DMS114 treated with DMSO at 0.1 percent for 48 hours (cell line): ENCODE measurements at regions not wholly inside any gene's neighbourhood (a gene's known extent, or its start where the extent isn't known, plus 50 kb on each side); places are given as distances from the start of the nearest gene placed in this dataset.

ENCODE experiments used
- DNase-seq: peaks from one replicate; lab custom pipeline; 2025; ENCODE audit not compliant: unreplicated experiment; lab: John Stamatoyannopoulos, UW

- DNase-seq: no peak
Measured at GRCh38 chr10:43885842-43886241, 237.2 kb upstream of the ZNF32 start.

- no peak for DNase-seq
Measured at GRCh38 chr10:43885252-43885651, 236.6 kb upstream of the ZNF32 start.

DNA sequence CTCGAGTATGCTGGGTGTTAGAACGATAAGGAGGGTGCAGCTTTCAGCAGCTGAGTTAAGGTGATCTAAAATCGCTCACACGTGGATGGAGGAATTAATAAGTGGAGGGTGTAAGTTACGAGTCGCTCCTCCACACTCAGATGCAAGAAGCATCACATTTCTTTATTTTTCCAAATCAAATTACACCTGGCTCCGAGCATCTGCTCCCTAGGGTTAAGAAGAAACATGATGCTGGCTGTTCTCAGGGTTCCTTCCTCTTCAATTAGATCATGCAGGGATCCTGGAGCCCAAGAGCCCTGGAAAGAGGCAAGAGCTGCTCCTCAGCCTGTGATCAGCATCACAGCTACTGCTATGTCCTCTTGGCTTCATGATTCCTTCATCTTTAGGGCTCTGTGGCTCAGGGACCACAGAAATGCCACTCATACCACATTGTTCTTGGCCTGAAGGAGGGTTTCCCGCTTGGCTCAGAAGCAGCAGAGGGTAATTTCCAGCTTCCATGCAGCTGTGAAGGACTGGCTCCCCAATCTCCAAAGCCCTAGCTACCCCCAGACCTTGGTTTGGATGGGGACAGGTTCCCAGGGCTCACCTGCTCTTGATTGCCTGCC is 235.9 kb upstream of the ZNF32 start:
- no peak for DNase-seq

DNA sequence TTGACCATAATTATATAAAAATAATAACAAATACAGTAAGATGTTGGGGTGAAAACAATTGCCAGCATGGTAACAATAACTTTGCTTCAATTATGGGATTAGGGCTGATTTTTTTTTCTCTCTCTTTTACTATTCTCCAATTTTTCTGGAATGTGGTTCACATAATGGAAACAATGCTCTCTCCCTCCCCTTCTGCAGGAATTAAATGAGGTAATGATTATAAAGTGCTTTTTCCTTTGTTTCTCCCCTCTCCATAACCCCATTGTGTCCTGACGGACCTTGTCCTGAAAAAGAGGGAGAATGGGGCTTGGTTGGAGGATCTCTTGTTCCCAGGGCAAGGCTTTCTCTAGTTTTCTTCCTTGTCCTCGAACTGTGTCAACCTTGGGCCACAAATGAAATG is 234.0 kb upstream of the ZNF32 start:
- no peak for DNase-seq

GRCh38 chr10:43881657-43882056 is 233.0 kb upstream of the ZNF32 start:
- no peak for DNase-seq

DNA sequence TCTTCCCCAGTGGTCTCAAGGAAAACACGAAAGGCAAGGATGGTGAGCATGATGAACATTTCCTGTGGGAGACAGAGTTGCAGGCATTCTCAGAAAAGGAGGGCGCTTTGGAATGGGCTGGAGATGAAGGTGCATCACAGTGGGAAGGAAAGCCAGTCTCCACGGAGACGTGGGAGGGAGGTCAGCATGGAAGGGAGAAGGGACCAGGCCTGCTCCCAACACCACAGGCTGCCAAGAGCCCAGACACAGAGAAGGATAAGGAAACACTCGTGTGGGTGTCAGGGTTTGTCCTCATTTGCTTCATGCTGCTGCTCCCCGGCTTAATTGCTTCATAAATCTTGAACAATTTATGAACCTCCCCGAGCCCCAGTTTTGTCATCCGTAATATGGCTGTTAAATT is 231.5 kb upstream of the ZNF32 start:
- DNase-seq: no peak

GRCh38 chr10:43879742-43880141 is 231.1 kb upstream of the ZNF32 start:
- DNase-seq: no peak

GRCh38 chr10:43879162-43879561 is 230.5 kb upstream of the ZNF32 start:
- no peak for DNase-seq

DNA sequence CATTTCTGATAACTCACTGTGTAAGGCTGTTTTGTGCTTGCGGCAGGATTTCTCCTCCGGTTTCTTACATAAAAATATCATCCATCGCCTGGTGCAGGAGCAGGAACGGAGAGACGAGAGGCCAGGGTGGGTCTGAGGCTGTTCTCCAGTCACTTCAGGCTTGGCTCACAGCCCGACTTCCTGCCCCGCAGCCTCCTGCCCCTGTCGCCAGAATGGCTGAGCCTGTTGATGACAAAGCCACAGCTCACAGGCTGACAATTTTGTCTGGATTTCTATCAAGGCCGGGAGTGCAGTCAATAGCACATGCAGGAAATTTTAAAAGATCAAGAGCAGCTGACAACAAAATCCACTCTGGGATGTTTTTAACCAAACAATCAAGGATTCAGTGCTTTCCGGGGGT is 229.7 kb upstream of the ZNF32 start:
- no peak for DNase-seq

DNA sequence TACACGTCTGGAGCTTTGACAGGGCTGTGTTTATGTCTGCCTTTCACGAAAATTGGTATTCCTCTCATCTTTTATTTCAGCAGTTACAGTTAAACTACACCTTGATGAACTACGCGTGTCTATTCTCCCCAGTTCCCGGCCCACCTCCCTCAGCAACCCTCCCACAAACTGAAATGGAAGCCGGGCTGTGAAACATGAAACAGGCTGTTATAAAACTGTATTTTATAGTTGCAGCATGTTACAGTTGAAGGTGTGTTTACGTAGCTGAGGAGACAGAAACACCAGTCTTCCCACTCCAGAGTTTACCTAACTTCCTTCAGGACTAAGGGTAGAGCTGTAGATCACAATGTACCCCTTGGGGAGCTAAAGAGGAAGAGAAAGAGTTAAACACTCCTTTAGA is 228.3 kb upstream of the ZNF32 start:
- no peak for DNase-seq

GRCh38 chr10:43874984-43875383 is 226.3 kb upstream of the ZNF32 start:
- DNase-seq: no peak

DNA sequence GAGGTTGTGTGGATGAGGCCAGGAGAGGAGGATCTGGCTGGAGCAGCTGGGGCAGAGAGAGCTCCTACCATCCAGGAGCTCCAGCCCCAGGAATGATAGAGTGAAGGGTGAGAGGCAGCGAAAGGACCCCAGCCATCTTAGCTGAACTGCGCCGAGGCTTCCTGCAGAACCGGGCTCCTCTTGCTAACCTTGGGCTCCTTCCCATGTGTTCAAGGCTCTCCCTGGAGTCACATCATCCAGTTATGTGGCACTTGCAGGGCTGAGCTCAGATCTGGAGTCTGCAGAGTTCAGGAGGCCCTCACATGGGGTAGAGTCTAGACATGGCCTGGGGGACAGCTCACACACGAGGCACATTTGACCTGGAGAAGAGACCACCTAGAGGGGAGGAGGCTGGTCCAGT is 225.0 kb upstream of the ZNF32 start:
- no peak for DNase-seq

- DNase-seq: no peak
Measured at GRCh38 chr10:43872644-43873043, 224.0 kb upstream of the ZNF32 start.

DNA sequence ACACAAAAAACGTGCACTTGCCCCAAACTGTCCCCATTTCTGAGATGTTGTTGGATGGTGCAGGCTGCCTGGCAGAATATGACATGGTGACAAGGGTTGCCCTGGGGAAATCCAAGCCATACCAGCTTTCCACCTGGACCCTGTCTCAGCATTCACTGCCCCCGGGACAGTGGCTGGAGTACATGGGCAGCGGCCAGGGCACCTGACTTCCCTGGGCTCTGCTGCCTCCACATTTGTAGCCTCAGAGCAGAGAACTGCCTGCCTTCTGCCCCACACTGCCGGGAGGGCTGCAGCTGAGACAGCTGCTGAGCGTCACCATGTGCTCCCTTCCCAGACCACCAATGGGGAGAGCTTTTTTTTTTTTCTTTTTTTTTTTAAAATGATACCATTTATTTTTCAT is 222.9 kb upstream of the ZNF32 start:
- no peak for DNase-seq

DNA sequence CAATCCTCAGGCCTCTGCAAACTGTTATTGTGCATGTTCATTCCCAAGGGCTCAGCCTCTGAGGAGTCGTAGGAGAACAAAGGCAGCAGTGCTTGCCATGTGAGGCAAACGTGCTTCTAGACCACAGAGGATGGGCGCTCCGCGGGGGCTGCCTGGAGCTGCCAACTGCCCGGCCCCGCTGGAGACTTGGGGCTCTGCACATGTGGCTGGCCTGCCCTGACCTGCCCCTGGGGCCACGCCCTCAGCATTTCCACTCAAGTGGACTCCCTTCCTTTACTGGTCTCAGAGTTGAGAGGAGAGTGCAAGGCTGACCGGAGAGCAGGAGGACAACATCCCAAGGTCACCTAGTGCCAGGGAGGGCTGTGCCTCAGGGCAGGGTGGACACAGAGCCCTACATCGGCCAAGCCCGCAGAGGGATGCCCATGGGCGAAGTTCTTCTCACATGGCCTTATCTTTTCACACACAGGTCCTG is 222.3 kb upstream of the ZNF32 start:
- no peak for DNase-seq

DNA sequence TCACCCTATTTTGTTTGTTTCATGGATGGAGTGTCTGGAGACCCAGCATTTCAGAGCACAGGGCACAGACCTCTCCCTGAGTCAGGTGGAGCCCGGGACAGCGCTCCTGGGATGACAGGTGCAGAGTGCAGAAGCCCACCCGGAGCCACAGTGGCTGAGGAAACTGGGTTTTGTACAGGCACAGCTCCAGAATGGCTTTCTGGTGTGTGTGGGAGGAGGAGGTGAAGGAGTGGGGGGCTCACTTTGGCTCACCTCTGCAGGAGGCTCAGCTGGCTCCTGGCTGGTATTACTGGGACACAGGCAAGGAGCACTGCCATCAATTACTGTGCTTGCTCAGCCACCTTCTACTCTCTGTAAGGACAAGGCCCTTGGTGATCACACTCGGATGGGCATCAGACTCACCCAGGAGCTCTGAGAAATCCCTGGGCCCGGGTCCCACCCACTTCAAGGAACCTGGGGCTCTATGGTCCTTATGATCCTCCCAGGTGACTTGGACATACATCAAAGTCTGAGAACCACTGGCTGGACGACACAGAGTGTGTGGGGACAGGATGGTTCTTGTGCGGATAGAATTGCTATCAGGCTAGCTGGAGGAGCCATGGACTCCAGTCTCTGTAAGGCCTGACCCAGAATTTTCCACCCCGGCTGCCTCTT is 221.1 kb upstream of the ZNF32 start:
- DNase-seq: no peak

GRCh38 chr10:43868952-43869351 is 220.3 kb upstream of the ZNF32 start:
- DNase-seq: no peak

DNA sequence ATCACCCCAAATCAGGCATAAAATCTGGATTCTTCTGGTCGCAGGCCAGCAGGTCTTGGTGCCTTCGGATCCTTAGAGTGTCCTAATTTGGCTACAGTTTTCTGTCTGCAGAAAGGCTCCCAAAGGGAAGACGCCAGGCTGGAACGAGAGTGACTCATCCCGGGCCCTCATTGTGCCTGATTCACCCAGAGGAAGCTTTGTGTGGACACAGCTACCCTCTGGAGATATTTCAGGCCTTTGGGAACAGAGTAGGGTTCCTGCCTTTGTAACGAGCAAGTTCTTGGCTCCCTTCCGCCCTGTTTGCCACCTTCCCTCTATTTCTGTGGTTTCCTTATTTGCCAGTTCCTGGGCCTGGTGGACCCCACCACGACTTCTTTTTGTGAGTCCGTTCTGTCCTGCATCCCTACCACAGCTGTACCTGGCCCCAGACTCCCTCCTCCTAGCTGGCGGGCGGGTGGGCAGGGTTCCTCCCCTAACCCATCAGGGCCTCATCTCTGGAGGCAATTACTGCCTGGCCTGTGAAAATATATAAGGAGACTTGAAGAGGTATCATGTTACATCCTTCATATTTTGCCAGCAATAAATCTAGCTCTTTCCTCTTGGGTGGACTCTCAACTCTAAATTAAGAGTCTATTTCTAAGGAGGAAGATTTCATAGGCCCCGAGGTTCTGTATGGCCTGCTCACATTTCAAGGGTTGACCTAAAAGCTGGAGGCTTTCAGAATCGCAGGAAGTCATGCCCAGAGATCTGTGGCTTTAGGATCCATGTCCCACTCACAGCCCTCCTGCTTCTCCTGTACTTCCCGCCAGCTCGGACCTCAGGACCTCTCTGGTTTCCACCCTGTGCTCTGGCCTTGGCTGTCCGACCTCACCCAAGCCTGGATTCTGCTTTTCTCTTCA is 219.2 kb upstream of the ZNF32 start:
- DNase-seq: no peak

- no peak for DNase-seq
Measured at GRCh38 chr10:43867113-43867512, 218.4 kb upstream of the ZNF32 start.

GRCh38 chr10:43866712-43867111 is 218.0 kb upstream of the ZNF32 start:
- DNase-seq: no peak

DNA sequence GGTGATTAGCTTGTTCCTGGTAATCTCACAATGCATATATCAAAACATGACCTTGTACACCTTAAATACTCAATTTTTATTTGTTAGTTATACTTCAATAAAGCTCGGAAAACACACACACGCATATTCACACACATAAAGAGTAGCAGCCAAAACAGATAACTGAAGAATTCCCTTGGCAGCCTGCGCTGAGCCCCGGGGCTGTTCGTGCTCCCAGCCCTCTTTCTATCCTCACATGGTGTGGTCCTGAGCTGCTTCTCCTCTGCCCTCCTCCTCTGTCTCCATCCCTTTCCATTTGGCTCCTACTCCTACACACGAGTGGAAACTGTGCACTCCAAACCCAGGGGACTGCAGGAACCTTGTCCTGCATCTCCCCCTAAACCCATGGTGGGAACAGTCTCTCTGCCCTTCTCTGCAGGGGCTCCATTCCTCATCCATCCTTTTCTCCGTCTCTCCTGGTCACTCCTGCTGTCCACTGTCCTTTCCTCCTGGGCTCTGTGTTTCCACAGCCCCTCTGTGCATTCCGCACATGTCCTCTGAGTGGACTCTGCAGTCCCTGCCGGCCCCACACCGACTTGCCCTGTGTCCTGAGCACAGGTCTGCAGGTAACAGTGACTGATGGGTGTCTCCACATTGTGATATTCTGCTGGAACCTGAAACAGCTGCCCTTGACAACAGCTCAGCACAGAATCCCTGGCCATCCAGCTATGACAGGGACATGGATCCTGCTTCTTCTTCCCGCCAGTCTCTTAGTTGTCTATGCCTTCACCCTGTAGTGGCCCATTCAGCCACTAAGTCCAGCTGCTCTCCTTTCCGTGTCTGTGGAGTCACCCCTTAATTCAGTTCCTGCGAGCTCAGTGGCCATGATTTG is 216.8 kb upstream of the ZNF32 start:
- no peak for DNase-seq
